Neural progenitor cell (in vitro differentiated cells): ENCODE measurements at regions not wholly inside any gene's neighbourhood (a gene's known extent, or its start where the extent isn't known, plus 50 kb on each side); places are given as distances from the start of the nearest gene placed in this dataset.

Experiments
- CTCF ChIP-seq: fragments of 200-600 bp; sonication (generic); IDR thresholded peaks from 2 replicates; pipeline ENCODE4 v1.5.1; 2017; ENCODE audit warnings: antibody characterized with exemption, mild to moderate bottlenecking
- EZH2 ChIP-seq: fragments of 200-600 bp; sonication (generic); IDR thresholded peaks from 2 replicates; pipeline ENCODE4 v1.6.1; 2017; ENCODE audit warnings: antibody characterized with exemption, mild to moderate bottlenecking, moderate library complexity
- EZH2phosphoT487 ChIP-seq: fragments of 200-600 bp; sonication (generic); IDR thresholded peaks from 2 replicates; pipeline ENCODE4 v1.6.1; 2017; ENCODE audit warnings: antibody characterized with exemption

- TF ChIP-seq EZH2 = no peak
- no peak for TF ChIP-seq CTCF
- no peak for TF ChIP-seq EZH2phosphoT487
Measured at GRCh38 chr14:97581016-97581415, 783.8 kb downstream of the VRK1 start.
